ENCODE measurements at regions not wholly inside any gene's neighbourhood (a gene's known extent, or its start where the extent isn't known, plus 50 kb on each side); places are given as distances from the start of the nearest gene placed in this dataset.
"Not testable (repeated sequence)": the region's sequence is repeated elsewhere in the genome, so short reads cannot be mapped to it uniquely, and the experiment has no call there.

DNA sequence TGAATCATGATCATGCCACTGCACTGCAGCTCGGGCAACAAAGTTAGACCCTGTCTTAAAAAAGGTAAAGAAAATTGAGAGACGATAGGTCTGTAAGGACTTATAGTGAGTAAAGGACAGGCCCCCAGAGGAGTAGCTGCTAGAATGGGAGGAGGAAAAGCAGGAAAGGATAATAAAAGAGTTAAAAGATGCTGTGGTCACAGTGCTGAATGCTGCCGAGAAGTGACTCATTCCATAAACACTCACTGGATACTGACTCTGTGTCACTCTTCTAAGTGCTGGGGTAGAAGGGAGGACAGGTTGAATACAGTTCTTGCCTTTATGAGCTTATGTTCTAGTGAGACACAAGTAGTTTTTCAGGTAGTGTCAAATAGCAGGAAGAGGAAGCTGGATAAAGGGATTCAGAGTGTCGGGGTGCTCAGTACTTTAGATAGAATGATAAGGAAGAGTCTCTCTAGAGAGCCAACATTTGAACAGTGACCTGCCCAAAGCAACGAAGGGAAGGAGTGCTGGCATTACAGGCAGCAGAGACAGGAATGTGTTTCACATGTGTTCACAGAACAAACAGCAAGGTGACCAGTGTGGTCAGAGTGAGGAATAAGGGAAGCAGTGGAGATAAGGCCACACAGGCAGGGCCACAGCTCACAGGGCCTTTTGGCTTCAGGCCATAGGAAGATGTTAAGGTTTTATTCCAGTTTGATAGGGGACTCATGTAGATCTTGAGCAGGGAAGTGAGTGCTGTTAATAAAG is 1240.5 kb downstream of the UQCRFS1 start:
- no peak for DNase-seq (ENCODE audit: low read depth)

DNA sequence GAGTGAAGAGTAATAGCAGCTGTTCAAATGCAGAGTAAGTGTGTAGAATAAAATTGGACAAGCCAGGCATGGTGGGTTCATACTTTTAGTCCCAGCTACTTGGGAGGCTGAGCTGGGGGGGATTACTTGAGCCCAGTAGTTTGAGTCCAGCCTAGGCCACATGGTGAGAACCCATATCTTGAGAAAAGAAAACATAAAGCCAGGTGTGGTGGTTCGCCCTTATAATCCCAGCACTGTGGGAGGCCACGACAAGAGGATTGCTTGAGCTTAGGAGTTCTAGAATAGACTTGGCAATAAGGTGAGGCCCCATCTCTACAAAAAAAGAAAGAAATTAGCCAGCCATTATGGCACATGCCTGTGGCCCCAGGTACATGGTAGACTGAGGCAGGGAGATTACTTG is 1241.1 kb downstream of the UQCRFS1 start:
- DNase-seq (ENCODE audit: low read depth), result no peak

DNA sequence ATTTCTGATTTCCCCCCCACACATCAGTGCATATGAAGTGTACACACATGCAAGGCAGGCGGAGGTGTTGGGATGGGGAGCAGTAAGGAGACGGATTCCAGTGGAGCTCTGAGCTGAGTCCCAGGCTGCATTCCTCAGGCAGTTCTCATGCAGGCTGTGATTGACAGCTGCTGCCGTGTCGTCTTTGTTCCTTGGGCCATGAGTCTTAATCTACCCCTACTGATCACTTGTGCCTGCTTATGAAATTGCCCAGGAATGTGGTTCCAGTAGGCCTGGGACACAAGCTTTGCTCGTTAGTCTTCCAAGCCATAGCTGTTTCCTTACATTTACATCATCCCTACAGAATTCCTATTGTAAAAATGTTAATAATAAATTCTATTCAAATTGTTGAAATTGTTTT is 1241.9 kb downstream of the UQCRFS1 start:
- no peak for DNase-seq (ENCODE audit: low read depth)

DNA sequence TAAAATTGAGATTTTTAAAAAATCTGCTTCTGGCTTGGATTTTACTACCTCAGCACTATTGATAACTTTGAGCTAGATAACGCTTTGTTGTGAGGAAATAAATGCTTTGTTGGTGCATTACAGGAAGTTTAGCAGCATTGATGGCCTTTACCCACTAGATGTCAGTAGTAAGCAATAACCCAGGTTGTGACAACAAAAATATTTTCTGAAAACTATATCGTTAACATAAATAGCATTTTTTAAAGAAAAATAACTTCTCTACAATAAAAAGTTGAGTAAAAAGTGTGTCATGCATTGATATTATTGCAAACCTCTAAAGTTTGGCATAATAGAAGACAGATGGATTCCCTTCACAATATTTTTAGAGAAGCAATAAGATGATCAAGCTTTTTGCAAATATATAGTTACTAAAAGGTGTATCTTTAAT is 1246.5 kb downstream of the UQCRFS1 start:
- DNase-seq (ENCODE audit: low read depth), result no peak

DNA sequence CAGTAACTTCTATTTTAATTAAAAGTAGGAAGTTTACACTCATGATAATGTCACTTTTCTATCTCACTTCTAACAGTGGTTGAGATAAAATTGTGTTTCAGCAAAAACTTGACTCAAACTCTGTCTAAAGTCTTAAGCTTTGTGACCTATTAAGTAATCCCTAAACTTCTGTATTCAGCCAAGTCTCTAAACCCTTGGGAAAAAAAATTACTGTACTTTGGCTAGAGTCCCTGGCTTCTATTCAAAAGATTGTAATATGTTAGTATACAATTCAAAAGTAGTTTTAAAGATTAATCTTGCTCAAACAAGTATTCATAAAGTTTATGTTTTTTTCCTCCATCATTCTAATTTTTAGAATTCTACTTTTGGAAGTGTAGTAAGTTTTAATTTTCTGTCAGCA is 1248.8 kb downstream of the UQCRFS1 start:
- no peak for DNase-seq (ENCODE audit: low read depth)

DNA sequence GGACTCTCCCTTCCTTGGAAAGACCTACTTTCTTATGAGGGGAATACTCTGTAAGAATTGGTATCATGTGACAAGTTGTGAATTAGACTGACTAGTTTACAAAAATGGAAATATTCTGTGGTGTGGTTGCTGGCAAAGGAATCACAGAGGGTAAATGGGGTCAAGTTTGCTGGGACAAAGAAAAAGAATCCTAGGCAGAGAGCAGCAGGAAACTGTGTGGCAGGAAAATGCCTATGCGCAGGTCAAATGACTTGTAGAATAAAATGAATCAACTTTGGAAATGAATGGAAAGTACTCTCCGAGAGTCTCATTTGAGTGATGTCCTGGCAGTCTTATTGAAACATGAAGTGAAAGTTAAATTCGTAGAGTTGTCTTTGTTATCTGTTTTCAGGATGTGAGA is 1250.7 kb downstream of the UQCRFS1 start:
- no peak for DNase-seq (ENCODE audit: low read depth)

DNA sequence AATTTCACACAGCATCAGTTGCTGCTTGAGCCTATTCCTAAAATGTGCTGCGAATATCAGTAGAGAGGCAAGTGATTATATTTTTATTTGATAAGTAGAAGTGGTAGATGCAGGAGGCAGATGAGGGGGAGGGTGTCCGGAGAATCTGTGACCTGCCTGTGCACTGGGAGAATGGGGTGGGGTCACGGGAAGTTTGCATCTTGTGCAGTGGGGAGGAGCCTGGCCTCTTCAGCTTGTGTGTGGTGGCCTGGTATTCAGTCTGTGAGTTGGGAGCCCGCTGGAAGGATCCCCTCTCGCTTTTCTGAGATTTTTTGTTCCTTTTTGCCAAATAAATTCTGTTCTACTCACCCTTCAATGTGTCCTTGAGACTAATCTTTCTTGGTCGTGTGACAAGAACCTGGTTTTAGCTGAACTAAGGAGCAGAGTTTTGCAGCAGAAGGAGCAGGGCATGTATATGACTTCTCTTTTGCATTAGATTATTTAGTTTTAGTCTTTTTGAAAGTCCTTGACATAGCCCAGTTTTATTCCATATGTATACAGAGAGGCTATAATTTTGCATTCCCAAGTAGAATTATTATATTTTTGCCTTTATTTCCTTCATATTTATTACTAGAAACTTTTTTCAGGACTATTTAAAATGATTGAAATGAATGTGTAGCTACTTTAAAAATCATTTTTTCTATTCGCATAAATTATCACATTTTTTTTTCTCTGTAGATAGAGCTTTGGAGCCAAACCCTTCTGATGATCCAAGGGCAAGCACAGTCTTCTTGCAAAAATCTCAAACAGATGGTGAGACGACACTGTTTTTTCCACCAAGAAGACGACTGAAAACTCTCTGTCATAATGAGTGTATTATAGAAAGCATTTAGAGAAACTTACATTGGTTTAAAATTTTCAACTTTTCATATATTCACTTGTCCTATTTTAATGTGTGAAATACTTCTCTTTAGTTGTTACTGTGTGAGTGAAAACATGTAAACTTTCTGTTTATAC is 1257.2 kb downstream of the UQCRFS1 start:
- DNase-seq (ENCODE audit: low read depth), result no peak

DNA sequence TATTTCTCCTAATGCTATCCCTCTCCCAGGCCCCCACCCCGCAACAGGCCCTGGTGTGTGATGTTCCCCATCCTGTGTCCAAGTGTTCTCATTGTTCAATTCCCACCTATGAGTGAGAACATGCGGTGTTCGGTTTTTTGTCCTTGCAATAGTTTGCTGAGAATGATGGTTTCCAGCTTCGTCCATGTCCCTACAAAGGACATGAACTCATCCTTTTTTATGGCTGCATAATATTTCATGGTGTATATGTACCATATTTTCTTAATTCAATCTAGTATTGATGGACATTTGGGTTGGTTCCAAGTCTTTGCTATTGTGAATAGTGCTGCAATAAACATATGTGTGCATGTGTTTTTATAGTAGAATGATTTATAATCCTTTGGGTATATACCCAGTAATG is 1270.3 kb downstream of the UQCRFS1 start:
- not testable (repeated sequence) for DNase-seq (ENCODE audit: low read depth)

DNA sequence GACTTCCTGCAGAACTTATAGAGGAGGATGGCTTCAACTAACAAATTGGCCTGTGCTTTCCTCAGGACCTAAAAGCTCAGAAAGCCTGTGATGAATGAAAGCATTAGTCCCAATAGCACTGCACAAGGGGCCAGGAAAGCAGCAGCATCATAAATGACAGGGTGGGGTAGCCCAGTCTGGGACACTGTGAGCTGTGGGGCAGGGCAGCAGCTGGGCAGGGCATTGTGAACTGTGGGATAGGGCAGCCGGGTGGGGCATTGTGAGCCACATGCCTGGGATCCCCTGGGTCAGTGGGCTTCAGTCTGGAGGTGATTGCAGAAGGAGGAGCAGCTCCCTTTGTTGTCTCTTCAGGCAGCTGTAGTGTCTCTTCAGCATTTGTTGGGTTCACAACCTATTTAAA is 1276.8 kb downstream of the UQCRFS1 start:
- DNase-seq (ENCODE audit: low read depth), result no peak

DNA sequence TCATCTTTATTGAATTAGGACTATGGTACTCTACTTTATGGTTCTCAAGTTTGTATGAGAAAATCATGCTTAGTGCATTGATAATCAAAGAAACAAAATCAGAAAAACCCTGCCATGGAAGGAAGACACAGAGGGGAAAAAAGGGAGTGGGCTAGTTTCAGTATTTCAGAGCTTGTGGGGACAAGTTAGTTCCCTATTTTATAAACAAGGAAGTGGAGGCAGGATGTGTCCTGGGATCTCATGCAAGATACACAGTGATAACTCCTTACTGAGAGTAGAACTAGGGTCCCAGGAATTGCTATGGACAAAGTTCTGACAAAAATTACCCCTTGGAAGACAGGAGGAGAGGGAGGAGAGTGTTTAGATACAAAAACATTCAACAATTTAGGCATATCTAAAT is 1277.3 kb downstream of the UQCRFS1 start:
- DNase-seq (ENCODE audit: low read depth), result no peak

DNA sequence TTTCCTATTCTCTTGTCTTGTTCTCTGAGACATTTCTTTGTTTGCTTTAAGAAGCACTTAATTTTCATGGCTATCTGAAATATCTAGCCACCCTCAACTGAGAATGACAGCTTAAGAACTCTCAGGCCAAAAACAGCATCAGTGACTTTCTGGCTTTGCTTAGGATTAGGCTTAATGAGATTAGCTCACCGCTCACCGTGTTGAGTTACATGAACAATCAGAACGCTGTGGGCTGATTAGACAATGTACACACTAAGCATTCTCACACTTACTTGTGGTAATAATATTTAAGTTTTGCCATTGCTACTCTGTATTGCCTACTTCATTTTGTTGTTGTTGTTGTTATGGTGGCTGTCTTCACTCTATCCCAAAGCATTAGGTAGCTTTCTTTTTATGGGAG is 1283.6 kb downstream of the UQCRFS1 start:
- no peak for DNase-seq (ENCODE audit: low read depth)

DNA sequence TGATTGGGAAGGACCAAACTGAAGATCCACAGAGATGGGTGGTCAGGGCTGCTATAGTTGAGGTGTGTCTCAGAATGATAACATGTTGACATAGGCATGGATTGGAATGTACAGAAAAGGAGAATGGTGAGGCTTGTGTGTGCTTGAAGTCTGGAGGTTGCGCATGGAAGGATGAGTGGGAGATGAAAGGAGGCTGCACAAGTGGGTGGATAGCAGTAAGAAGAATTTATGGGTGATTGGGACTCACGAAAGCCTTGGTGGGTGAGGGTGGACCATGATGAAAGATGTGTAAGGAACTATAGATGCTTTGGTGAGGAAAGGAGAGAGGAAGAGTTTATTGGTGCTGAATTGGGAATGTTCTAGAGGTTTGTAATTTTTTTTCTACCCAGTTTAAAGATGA is 1287.7 kb downstream of the UQCRFS1 start:
- DNase-seq (ENCODE audit: low read depth), result no peak

DNA sequence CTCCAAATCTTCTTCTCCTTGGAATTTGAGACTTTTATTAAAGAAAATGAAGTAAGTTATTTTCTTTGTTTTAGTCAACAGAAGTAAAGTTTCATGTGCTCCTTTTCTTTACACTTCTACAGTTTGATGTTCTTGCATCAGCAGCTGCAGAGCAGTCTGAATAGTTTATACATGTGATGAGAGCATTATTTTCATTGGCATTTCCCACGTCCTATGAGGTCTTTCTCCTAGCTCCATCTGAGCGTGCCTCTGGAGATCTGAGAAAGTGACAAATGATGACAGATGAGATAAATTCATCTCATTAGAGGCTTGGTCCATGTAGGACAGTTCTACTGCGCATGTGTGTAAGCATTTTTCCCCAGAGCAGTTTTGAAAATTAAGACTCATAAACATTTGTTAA is 1290.0 kb downstream of the UQCRFS1 start:
- DNase-seq (ENCODE audit: low read depth), result no peak

DNA sequence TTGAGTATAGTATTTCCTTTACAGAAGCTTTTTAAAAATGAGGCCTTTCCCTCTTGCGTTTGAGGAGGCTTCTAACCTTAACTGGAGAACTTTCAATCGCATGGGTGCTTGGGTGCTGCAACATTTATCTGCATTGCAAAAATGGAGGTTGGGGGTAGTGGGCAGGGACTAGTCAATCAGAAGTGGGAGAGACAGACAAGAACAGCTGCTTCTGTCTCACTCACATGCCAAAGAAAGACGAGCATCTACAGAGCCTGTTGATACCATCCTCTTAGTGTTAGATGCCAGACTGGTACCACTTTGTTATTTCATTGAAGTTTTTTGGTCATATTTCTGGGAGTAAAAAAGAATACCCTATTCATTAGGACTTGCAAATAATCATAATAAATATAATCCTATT is 1292.2 kb downstream of the UQCRFS1 start:
- DNase-seq (ENCODE audit: low read depth), result no peak

DNA sequence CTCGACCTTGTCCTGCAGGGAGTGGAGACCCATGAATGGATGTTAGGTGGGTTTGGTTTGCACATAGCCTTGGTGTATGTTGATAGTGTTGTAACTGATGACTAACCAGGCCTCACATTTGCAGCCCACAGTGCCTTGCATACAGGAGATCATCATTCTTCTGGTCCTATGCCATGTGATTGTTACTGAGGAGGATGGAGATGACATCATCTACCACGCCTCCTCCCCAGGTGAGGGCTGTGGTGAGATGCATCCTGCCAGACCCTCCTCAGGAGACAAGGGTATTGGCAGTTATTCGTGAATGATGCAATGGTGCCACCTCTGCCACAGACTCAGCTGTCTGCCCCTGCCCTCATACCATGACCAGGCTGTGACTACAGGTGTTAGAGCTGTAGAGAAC is 1294.1 kb downstream of the UQCRFS1 start:
- no peak for DNase-seq (ENCODE audit: low read depth)

DNA sequence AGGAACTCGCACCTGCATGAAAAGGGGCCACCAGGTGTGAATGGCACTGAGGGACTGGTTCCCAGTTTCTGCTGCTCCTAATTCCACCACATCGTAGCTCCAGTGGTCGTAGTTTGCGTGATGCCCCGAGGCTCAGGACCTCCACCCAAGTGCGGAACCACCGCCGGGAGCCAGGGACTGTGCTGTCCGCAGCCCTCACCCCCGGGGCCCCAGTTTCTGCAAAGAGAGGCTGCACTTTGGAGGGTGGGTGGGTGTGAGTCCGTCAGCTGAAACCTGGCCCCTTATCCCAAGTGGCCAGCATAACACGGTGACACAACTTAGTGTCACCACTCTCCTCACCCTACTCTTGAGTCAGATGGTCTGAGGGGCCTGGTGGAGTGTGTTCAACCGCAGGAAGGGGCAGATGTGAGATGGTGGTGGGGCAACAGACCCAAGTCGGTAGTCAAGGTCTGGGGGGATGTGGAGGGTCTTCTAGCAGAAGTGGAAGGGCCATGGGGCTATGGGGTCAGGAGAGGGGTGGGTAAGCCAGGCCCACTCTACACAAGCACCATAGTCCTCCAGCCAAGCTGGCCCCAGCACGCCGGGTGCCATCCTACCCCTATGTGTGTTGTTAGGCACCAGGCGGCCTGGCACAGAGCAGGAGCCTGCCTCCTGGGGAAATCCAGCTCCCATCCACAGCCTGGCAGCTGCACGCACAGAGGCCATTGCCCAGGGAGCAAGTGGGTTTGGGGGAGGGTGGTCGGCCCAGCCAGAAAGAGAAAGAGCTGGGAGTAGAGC is 1301.6 kb downstream of the UQCRFS1 start:
- no peak for DNase-seq (ENCODE audit: low read depth)

DNA sequence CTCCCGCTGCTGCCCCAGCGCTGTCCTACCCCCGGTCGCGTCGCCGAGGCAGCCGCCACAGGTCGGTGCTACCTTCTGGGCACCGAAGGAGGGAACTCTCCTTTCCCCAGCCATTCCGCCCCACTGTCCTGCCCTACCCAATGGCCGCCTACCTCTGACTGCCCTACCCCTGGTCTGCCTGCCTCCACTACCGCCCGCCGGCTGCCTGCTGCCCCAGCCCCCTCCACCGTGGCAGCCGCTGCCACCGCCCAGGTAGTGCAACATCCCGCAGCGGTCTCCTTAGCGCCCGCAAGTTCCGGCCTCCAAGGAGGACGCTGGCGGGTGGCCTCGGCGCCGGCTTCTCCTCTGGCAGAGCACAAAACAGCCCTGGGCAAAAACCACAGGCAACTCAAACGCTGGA is 1303.1 kb downstream of the UQCRFS1 start:
- DNase-seq (ENCODE audit: low read depth), result no peak

DNA sequence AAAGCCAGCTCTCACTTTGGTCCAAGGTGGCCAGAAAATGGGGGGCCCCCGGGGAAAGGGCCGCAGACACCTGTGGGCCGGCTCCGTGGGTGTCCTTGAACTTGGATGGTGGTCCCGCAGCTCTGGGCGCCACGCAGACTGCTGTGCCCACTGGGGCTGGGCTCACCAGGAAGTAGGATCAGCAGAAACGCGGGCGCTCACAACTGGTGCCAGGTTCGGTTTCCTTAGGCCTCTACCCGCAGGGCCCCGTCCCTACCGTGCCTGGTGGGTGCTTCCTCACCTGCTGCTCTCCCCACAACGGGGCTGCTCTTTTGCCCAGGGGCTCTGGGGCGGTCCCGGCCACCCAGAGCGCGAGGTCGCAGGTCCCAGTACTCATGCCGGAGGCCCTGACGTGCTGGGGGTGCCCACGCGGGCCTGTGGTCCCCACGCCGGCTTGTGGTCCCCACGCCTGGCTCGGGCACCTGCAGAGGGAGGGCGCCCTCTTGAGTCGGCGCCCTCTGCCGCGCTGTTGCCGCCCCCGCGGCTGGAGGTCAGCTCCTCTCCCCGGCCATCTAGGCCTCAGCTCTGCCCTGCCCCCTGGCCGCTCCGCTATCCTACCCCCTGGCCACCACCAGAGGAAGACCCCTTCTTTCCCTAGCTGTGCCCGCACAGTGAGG is 1303.6 kb downstream of the UQCRFS1 start:
- DNase-seq (ENCODE audit: low read depth), result no peak

DNA sequence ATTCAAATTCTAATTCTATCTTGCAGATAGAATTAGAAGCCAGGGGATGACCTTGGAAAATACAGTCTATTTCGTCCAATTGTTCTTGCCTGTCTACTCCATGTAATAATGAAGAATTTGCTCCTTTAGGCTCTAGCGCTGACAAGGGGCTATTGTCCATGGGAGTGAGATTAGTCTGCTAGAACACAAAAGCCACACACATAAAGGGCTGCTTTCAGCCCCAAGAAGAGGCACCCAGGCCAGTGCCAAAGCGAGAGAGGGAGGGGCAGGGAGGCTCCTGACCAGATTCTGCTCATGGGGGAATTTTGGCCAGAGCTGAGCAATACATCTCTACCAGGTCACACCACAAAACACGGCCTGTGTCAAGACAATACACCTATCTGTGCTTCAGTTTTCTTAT is 1306.9 kb downstream of the UQCRFS1 start:
- no peak for DNase-seq (ENCODE audit: low read depth)

DNA sequence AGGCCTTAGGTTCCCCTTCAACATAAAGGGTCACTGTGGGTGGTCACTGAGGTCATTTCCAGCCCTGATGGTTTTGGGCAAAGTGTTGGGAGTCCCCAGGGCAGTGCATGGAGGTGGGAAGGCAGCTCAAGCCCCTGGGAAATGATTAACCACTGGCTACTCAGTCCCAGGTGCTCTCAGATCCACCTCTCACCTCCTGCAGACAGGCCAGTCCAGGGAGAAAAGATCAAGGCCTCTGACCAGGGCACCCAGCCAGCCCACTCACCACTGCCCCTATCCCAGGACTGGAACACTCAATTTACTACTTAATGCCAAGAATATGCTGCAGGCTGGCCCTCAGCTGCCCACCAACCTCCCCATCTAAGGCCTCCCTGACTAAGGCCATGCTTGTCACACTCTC is 1307.9 kb downstream of the UQCRFS1 start:
- DNase-seq (ENCODE audit: low read depth), result no peak

DNA sequence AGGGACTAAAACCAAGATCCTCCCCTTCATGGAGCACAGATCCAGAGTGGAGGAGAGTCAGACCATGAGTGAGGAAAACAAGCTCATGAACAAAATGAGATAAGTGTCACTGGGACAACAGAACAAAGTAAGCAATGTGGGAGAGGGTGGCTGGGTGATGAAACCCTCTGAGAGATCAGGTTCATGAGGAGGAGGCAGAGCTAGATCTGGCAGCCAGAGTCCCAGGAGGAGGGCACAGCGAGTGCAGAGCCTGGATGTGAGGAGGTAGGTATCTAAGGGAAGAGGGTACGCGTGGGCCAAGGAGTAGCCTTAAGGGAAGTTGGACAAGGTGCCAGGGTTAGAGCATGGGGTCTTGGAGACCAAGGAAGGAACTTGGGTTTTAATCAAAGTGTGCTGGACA is 1311.9 kb downstream of the UQCRFS1 start:
- no peak for DNase-seq (ENCODE audit: low read depth)

DNA sequence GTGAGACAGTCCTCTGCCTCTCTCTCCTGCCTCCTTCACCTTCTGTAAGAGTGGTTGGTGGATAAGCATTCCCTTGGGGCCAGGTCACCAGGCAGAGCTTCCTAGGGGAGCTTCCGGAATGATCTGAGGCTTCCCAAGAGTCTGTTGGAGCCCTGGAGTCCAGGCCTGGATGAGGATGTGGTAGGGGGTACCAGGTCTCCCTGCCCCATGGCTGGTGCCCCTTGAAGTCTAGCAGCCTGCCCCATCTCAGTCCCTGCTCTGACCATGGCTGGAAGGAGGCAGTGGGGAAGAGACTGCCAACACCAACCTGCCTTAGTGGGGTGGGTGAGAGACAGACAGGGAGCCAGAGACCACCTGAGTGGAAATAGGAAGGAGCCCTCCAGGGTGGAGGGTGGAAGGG is 1316.9 kb downstream of the UQCRFS1 start:
- DNase-seq (ENCODE audit: low read depth), result no peak
